Choroid plexus epithelial cell (primary cell): ENCODE measurements at regions not wholly inside any gene's neighbourhood (a gene's known extent, or its start where the extent isn't known, plus 50 kb on each side); places are given as distances from the start of the nearest gene placed in this dataset.

ENCODE experiments used
- DNase-seq: peaks from one replicate; pipeline ENCODE4 v3.0.0-alpha.2; 2010; ENCODE audit warnings: low read depth
- H3K4me3 ChIP-seq: 2 replicates; pipeline ENCODE4 v1.5.1; 2011; ENCODE audit warnings: low read depth, mild to moderate bottlenecking, control low read depth, low read length, moderate library complexity
- TF ChIP-seq, protein P1 (sequence below): conservative IDR thresholded peaks from 2 replicates; pipeline ENCODE4 v1.5.1; 2011; ENCODE audit warnings: low read depth, mild to moderate bottlenecking, control low read depth, inconsistent platforms, low read length, moderate library complexity

DNA sequence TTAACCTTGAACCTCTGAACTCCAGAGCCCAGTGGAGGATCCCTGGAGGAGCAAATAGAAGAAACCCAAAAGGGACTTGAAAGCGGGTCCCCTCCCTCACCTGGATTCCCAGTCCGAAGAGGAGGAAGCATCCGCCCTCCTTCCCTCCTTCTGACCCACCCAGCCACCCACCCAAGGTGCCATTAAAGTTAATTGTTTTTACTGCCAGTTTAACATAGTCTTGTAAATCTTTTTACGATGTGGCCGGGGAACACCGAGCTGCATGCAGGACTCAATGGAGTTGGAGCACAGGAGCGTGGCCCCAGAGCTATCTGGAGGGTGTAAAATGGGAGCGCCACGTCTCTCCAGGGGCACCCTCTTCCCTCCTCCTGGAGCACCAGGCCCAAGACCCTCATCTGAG is 49.9 kb upstream of the TBX3 start:
- DNase-seq = no peak
- TF ChIP-seq, protein P1, sequence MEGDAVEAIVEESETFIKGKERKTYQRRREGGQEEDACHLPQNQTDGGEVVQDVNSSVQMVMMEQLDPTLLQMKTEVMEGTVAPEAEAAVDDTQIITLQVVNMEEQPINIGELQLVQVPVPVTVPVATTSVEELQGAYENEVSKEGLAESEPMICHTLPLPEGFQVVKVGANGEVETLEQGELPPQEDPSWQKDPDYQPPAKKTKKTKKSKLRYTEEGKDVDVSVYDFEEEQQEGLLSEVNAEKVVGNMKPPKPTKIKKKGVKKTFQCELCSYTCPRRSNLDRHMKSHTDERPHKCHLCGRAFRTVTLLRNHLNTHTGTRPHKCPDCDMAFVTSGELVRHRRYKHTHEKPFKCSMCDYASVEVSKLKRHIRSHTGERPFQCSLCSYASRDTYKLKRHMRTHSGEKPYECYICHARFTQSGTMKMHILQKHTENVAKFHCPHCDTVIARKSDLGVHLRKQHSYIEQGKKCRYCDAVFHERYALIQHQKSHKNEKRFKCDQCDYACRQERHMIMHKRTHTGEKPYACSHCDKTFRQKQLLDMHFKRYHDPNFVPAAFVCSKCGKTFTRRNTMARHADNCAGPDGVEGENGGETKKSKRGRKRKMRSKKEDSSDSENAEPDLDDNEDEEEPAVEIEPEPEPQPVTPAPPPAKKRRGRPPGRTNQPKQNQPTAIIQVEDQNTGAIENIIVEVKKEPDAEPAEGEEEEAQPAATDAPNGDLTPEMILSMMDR = no peak
- no peak overlapping the region for H3K4me3 ChIP-seq
